Right hindlimb (tissue), 1 donor: ENCODE measurements at regions not wholly inside any gene's neighbourhood (a gene's known extent, or its start where the extent isn't known, plus 50 kb on each side); places are given as distances from the start of the nearest gene placed in this dataset.

Experiments used
- DNase-seq: peaks from one replicate; pipeline ENCODE4 v3.0.0-alpha.2; 2018

DNA sequence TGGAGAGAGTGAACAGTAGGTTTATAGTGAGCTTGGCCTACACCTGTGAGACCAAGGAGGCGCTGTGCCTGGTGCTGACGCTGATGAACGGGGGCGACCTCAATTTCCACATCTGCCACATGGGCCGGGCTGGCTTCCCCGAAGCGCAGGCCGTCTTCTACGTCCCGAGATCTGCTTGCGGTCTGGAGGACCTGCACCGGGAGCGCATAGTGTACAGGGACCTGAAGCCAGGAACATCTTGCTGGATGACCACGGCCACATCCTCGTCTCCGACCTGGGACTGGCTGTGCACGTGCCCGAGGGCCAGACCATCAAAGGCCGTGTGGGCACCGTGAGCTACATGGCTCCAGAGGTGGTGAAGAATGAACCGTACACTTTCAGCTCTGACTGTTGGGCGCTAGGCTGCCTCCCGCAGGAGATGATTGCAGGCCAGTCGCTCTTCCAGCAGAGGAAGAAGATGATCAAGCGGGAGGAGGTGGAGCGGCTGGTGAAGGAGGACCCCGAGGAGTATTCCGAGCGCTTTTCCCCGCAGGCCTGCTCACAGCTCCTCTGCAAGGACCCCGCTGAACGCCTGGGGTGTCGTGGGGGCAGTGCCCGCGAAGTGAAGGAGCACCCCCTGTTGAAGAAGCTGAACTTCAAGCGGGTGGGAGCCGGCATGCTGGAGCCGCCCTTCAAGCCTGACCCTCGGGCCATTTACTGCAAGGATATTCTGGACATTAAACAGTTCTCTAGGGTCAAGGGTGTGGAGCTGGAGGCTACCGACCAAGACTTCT, 139.0 kb downstream of the ZDHHC20 start:
- DNase-seq, result no peak

GRCh38 chr13:21320642-21321034, 138.5 kb downstream of the ZDHHC20 start:
- DNase-seq, result no peak

GRCh38 chr13:21321269-21321668, 137.8 kb downstream of the ZDHHC20 start:
- DNase-seq, result no peak

DNA sequence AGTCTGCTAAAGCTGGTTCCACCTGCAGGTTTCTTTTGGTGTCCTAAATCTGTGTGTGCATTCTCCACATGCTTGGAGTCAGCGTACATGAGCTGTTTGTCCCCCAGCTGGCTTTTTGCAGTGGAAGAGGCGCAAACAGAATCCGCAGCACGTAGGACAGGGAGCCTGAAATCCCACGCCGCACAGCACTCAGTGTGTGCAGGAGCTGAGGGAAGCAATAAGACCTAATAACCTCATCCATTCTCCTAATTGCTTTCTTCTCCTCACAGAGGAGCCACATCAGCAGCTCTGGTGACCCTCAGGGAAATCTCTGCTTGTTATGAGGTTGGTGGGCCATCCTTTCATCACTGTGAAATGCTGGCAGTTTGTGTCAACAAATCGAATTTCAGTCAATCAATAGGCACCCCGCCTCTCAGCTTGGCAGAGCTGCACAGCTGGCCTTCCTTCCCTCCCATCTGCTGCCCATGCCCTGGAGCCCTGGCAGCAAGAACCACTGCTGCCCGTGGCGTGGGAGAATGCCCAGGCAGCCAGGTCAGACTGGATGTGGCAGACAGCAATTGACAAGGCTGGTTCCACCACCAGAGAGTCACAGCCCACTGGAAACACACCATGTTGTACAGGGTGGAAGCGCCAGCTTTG, 136.7 kb downstream of the ZDHHC20 start:
- no peak for DNase-seq
